ENCODE measurements at regions not wholly inside any gene's neighbourhood (a gene's known extent, or its start where the extent isn't known, plus 50 kb on each side); places are given as distances from the start of the nearest gene placed in this dataset.

DNA sequence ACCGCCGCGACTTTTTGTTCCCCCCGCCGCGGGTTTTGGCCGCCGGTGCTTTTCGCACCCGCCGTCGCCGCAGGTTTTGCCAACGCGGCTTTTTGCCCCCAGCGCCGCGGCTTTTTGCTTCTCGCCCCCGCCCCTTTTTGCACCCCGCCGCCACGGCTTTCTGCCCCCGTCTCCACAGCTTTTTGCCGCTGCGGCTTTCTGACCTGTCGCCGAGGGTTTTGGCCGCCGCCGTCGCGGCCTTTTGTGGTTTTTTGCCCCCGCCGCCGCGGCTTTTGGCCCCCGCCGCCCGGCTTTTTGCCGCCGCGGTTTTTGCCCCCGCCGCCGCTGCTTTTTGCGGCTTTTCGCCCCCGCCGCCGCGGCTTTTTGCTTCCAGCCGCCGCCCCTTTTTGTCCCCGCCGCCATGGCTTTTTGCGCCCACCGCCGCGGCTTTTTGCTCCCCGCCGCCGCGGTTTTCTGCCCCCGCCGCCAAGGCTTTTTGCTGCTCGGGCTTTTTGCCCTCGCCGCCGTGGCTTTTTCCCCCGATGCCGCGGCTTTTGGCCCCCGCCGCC, 151.1 kb downstream of the KCNJ18 start:
- TF ChIP-seq, protein P1, sequence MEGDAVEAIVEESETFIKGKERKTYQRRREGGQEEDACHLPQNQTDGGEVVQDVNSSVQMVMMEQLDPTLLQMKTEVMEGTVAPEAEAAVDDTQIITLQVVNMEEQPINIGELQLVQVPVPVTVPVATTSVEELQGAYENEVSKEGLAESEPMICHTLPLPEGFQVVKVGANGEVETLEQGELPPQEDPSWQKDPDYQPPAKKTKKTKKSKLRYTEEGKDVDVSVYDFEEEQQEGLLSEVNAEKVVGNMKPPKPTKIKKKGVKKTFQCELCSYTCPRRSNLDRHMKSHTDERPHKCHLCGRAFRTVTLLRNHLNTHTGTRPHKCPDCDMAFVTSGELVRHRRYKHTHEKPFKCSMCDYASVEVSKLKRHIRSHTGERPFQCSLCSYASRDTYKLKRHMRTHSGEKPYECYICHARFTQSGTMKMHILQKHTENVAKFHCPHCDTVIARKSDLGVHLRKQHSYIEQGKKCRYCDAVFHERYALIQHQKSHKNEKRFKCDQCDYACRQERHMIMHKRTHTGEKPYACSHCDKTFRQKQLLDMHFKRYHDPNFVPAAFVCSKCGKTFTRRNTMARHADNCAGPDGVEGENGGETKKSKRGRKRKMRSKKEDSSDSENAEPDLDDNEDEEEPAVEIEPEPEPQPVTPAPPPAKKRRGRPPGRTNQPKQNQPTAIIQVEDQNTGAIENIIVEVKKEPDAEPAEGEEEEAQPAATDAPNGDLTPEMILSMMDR (IDR thresholded peaks at IDR 0.05) = no peak
- no peak for TF ChIP-seq POLR2AphosphoS5 (IDR thresholded peaks at IDR 0.05)
